GM18870 (cell line): ENCODE measurements at regions not wholly inside any gene's neighbourhood (a gene's known extent, or its start where the extent isn't known, plus 50 kb on each side); places are given as distances from the start of the nearest gene placed in this dataset.
"Not testable (repeated sequence)": the region's sequence is repeated elsewhere in the genome, so short reads cannot be mapped to it uniquely, and the experiment has no call there.

Source experiments
- ATAC-seq: cut with Tn5 transposase; IDR thresholded peaks from one replicate; pipeline ENCODE4 v1.9.1; 2021; ENCODE audit warnings: moderate library complexity; ENCODE audit not compliant: unreplicated experiment

GRCh38 chr11:16542353-16542752 lies 186.0 kb upstream of the SOX6 start:
- ATAC-seq: no peak

GRCh38 chr11:16536513-16536912 lies 180.2 kb upstream of the SOX6 start:
- ATAC-seq: no peak

GRCh38 chr11:16528639-16529038 lies 172.3 kb upstream of the SOX6 start:
- no peak for ATAC-seq

- no peak for ATAC-seq
Measured at GRCh38 chr11:16527525-16528246, 171.3 kb upstream of the SOX6 start.

- ATAC-seq: no peak
Measured at GRCh38 chr11:16526947-16527346, 170.6 kb upstream of the SOX6 start.

- ATAC-seq: not testable (repeated sequence)
Measured at GRCh38 chr11:16520713-16521112, 164.4 kb upstream of the SOX6 start.

- peak; percentile 97 for ATAC-seq
Measured at GRCh38 chr11:16512899-16513241, 156.5 kb upstream of the SOX6 start.

- ATAC-seq: no peak
Measured at GRCh38 chr11:16512198-16512898, 156.0 kb upstream of the SOX6 start.

GRCh38 chr11:16511116-16512114 lies 155.1 kb upstream of the SOX6 start:
- ATAC-seq: no peak

- ATAC-seq: no peak
Measured at GRCh38 chr11:16505481-16505880, 149.1 kb upstream of the SOX6 start.

GRCh38 chr11:16503891-16504290 lies 147.5 kb upstream of the SOX6 start:
- not testable (repeated sequence) for ATAC-seq

- no peak for ATAC-seq
Measured at GRCh38 chr11:16494918-16495691, 138.8 kb upstream of the SOX6 start.

GRCh38 chr11:16484434-16484833 lies 128.1 kb upstream of the SOX6 start:
- ATAC-seq: no peak

- ATAC-seq: no peak
Measured at GRCh38 chr11:16474659-16475058, 118.3 kb upstream of the SOX6 start.

GRCh38 chr11:16469968-16470367 lies 113.6 kb upstream of the SOX6 start:
- ATAC-seq: no peak

- ATAC-seq: no peak
Measured at GRCh38 chr11:16468735-16469453, 112.5 kb upstream of the SOX6 start.

- ATAC-seq: no peak
Measured at GRCh38 chr11:16460508-16460907, 104.2 kb upstream of the SOX6 start.

GRCh38 chr11:16456366-16456765 lies 100.0 kb upstream of the SOX6 start:
- ATAC-seq: no peak

GRCh38 chr11:16454289-16454863 lies 98.0 kb upstream of the SOX6 start:
- no peak for ATAC-seq
